ENCODE measurements at regions not wholly inside any gene's neighbourhood (a gene's known extent, or its start where the extent isn't known, plus 50 kb on each side); places are given as distances from the start of the nearest gene placed in this dataset.

DNA sequence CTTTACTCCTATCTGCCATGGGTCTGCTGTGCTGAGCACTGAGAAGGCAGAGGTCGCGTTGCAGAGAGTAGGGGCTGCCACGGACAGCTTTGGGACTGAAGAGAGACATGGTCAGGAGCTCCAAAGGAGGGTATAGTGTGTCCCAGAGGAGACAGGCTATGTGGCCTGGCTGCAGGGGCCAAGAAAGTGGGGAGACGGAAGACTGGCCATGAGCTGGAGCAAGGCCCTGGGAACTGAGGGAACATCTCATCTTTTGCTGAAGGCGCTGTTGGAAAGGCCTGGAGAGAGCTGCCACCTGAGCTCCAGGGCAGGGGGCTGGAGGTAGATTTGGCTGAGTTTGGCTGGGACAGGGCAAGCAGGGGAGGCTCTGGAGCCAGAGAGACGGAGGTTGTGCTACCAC, 55.8 kb upstream of the AJAP1 start:
- DNase-seq, result no peak

DNA sequence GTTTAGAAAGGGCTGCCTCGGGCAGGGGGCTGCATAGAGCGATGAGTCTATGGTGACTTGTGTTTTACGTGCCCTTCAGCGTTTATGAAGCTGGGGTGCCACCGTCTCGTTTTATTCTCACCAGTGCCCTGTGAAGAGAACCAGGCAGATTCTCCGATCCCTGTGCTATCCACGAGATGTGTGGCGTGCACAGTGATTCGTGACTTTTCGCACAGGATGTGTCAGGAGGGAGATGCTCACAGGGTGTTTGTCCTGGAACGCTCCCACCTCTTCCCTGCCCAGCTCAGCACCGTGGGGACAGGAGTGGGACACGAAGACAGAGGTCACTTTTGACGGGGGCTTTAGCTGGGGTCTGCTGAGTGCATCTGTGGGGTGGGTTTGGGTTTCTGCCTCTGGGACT, 54.9 kb upstream of the AJAP1 start:
- no peak for DNase-seq

- DNase-seq, result peak; percentile 7
These were observed 54.4 kb upstream of the AJAP1 start for GRCh38 chr1:4599951-4600481.

- DNase-seq, result peak; percentile 2
These were observed 53.6 kb upstream of the AJAP1 start for GRCh38 chr1:4600615-4601460.

GRCh38 chr1:4601941-4602340, 52.5 kb upstream of the AJAP1 start:
- DNase-seq, result peak; percentile 1

- no peak for DNase-seq
These were observed 51.7 kb upstream of the AJAP1 start for GRCh38 chr1:4602462-4603294.

- DNase-seq, result no peak
These were observed 50.9 kb upstream of the AJAP1 start for GRCh38 chr1:4603295-4604110.
